HUES6 (cell line): ENCODE measurements at regions not wholly inside any gene's neighbourhood (a gene's known extent, or its start where the extent isn't known, plus 50 kb on each side); places are given as distances from the start of the nearest gene placed in this dataset.

Experiments used
- H3K27ac ChIP-seq: 2 replicates; pipeline ENCODE4 v1.7.0; 2013; ENCODE audit warnings: low read depth, mild to moderate bottlenecking, low read length, inconsistent platforms
- H3K27me3 ChIP-seq: 2 replicates; pipeline ENCODE4 v1.6.1; 2013; ENCODE audit warnings: low read length; ENCODE audit not compliant: control insufficient read depth, insufficient read depth
- H3K36me3 ChIP-seq: 2 replicates; pipeline ENCODE4 v1.6.1; 2013; ENCODE audit warnings: low read length; ENCODE audit not compliant: control insufficient read depth, insufficient read depth
- H3K4me1 ChIP-seq: 2 replicates; pipeline ENCODE4 v1.6.1; 2013; ENCODE audit warnings: low read length; ENCODE audit not compliant: control insufficient read depth, insufficient read depth
- H3K4me3 ChIP-seq: 2 replicates; pipeline ENCODE4 v1.5.1; 2013; ENCODE audit warnings: low read depth, low read length
- H3K9ac ChIP-seq: one replicate; pipeline ENCODE4 v1.6.1; 2013; ENCODE audit warnings: mild to moderate bottlenecking, low read length
- H3K9me3 ChIP-seq: 2 replicates; pipeline ENCODE4 v1.6.1; 2013; ENCODE audit warnings: low read depth, low read length; ENCODE audit not compliant: control insufficient read depth, insufficient read depth

- peaks cover 12% of the 10 kb centered on the region for H3K9me3 ChIP-seq
- no peaks in the 10 kb centered on the region for H3K36me3 ChIP-seq
- H3K9ac ChIP-seq = no peak overlapping the region
- no peak overlapping the region for H3K4me3 ChIP-seq
- H3K27me3 ChIP-seq = no peaks in the 10 kb centered on the region
- H3K4me1 ChIP-seq = no peaks in the 10 kb centered on the region
- no peak overlapping the region for H3K27ac ChIP-seq
These were observed 1033.9 kb downstream of the TYW1 start for GRCh38 chr7:68030530-68030929.

GRCh38 chr7:68031180-68031943 lies 1034.7 kb downstream of the TYW1 start:
- H3K9ac ChIP-seq = no peak overlapping the region
- H3K36me3 ChIP-seq = no peaks in the 10 kb centered on the region
- no peak overlapping the region for H3K4me3 ChIP-seq
- no peak overlapping the region for H3K27ac ChIP-seq
- peaks cover 9% of the 10 kb centered on the region for H3K9me3 ChIP-seq
- no peaks in the 10 kb centered on the region for H3K4me1 ChIP-seq
- no peaks in the 10 kb centered on the region for H3K27me3 ChIP-seq

- Histone ChIP-seq H3K36me3 (no peaks in the 10 kb centered on the region), H3K4me1 (no peaks in the 10 kb centered on the region), H3K9ac (no peak overlapping the region), H3K27me3 (no peaks in the 10 kb centered on the region), H3K9me3 (0 out of 2 replicates have a peak, but pooled peaks cover 2% of the 10 kb centered on the region), H3K4me3 (no peak overlapping the region), H3K27ac (no peak overlapping the region)
These were observed 1042.1 kb downstream of the TYW1 start for GRCh38 chr7:68038621-68039314.

DNA sequence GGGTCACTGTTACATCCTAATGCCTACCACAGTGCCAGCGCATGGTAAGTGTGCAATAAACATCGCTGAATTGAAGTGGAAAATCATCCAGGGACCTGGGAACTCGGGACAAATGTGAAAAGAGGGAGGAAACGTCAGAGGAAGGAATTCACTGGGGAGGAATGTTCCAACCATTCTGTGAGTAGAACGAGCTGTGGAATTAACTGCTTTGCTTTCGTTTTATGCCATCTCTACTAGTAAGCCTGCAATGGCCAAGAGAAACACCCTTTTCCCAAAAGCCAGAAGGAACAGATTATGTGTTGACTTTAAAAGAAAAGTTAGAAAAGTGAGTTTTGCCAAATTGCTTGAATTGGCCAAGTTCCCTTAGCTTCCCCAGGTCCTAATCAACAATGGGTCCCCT lies 1044.9 kb downstream of the TYW1 start:
- H3K9me3 ChIP-seq = 0 out of 2 replicates have a peak, but pooled peaks cover 2% of the 10 kb centered on the region
- H3K36me3 ChIP-seq = no peaks in the 10 kb centered on the region
- no peaks in the 10 kb centered on the region for H3K4me1 ChIP-seq
- no peak overlapping the region for H3K27ac ChIP-seq
- H3K27me3 ChIP-seq = no peaks in the 10 kb centered on the region
- H3K9ac ChIP-seq = no peak overlapping the region
- no peak overlapping the region for H3K4me3 ChIP-seq

GRCh38 chr7:68043546-68043945 lies 1046.9 kb downstream of the TYW1 start:
- Histone ChIP-seq H3K4me1 (no peaks in the 10 kb centered on the region), H3K27ac (no peak overlapping the region), H3K36me3 (no peaks in the 10 kb centered on the region), H3K27me3 (no peaks in the 10 kb centered on the region), H3K9ac (no peak overlapping the region), H3K9me3 (no peaks in the 10 kb centered on the region), H3K4me3 (no peak overlapping the region)

GRCh38 chr7:68050627-68051026 lies 1054.0 kb downstream of the TYW1 start:
- Histone ChIP-seq H3K4me1 (no peaks in the 10 kb centered on the region), H3K4me3 (no peak overlapping the region), H3K36me3 (no peaks in the 10 kb centered on the region), H3K27ac (no peak overlapping the region), H3K9ac (no peak overlapping the region), H3K27me3 (no peaks in the 10 kb centered on the region), H3K9me3 (no peaks in the 10 kb centered on the region)

GRCh38 chr7:68058014-68058413 lies 1061.4 kb downstream of the TYW1 start:
- no peak overlapping the region for H3K27ac ChIP-seq
- H3K9me3 ChIP-seq = no peaks in the 10 kb centered on the region; the same call in 1 of the 2 replicates
- no peak overlapping the region for H3K9ac ChIP-seq
- H3K27me3 ChIP-seq = no peaks in the 10 kb centered on the region
- H3K4me3 ChIP-seq = no peak overlapping the region
- H3K4me1 ChIP-seq = peaks cover 9% of the 10 kb centered on the region
- no peaks in the 10 kb centered on the region for H3K36me3 ChIP-seq

GRCh38 chr7:68063171-68063570 lies 1066.5 kb downstream of the TYW1 start:
- Histone ChIP-seq H3K27me3 (no peaks in the 10 kb centered on the region), H3K9me3 (no peaks in the 10 kb centered on the region; the same call in 1 of the 2 replicates), H3K27ac (no peak overlapping the region), H3K9ac (no peak overlapping the region), H3K4me1 (peaks cover 4% of the 10 kb centered on the region), H3K36me3 (no peaks in the 10 kb centered on the region), H3K4me3 (no peak overlapping the region)

- Histone ChIP-seq H3K36me3 (no peaks in the 10 kb centered on the region), H3K9me3 (no peaks in the 10 kb centered on the region), H3K4me1 (no peaks in the 10 kb centered on the region), H3K9ac (no peak overlapping the region), H3K4me3 (no peak overlapping the region), H3K27me3 (no peaks in the 10 kb centered on the region), H3K27ac (no peak overlapping the region)
These were observed 1068.9 kb downstream of the TYW1 start for GRCh38 chr7:68065581-68065980.

DNA sequence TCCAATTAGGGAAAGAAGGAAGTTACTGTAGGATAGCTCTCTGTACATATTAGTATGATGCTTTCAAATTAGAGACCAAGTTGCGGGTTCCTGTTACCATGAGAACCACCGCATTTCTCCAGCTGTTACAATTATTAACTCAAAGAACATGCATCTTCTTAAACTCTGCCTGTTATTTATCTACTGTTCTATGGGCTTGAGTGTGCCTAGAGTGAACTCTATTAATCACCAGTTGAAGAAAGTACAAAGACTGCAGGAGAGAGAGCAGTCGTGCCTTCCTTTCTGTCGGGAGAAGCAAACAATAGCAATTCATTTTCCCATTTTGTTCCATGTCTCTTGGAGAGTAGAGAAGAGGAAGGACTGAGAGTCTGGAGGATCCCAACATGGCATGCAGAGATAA lies 1071.2 kb downstream of the TYW1 start:
- no peaks in the 10 kb centered on the region for H3K4me1 ChIP-seq
- no peak overlapping the region for H3K27ac ChIP-seq
- H3K36me3 ChIP-seq = no peaks in the 10 kb centered on the region
- H3K9ac ChIP-seq = no peak overlapping the region
- H3K9me3 ChIP-seq = no peaks in the 10 kb centered on the region
- no peak overlapping the region for H3K4me3 ChIP-seq
- H3K27me3 ChIP-seq = no peaks in the 10 kb centered on the region

DNA sequence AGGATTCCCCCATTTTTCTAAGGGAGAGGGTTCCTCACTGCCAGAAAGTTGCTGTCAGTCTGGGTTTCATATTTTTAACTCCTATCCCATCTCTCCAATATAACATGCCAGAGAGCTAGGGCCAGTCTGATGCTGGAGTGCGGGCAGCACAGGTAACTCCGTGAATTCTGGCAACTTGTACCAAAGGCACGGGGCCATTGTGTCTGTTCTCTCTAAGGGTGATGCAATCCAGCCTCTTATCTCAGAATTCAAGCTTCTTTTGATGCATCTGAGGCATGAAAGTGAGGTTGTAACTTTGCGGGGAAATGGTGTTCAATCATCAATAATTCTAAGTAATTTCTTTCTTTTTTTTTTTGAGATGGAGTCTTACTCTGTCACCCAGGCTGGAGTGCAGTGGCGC lies 1074.4 kb downstream of the TYW1 start:
- H3K4me3 ChIP-seq = no peak overlapping the region
- no peak overlapping the region for H3K27ac ChIP-seq
- H3K4me1 ChIP-seq = no peaks in the 10 kb centered on the region
- H3K36me3 ChIP-seq = no peaks in the 10 kb centered on the region
- no peak overlapping the region for H3K9ac ChIP-seq
- H3K9me3 ChIP-seq = no peaks in the 10 kb centered on the region
- no peaks in the 10 kb centered on the region for H3K27me3 ChIP-seq
